IMR-90 (cell line): ENCODE measurements at regions not wholly inside any gene's neighbourhood (a gene's known extent, or its start where the extent isn't known, plus 50 kb on each side); places are given as distances from the start of the nearest gene placed in this dataset.

Experiments used
- ATAC-seq: fragments of 200-7000 bp; cut with Tn5 transposase; 2 replicates; pipeline ENCODE4 v1.9.1; 2020; ENCODE audit warnings: low read depth, mild to moderate bottlenecking, moderate library complexity
- BruUV-seq: library from RNA; stranded (reverse); fragments of 400-500 nt; replicated peaks from 2 replicates; lab custom pipeline; 2021; lab: Mats Ljungman, UMichigan
- CTCF ChIA-PET: fragments of 300-600 bp; formaldehyde crosslinking; extraction: SDS; loops from one replicate; lab custom pipeline; 2021; ENCODE audit warnings: antibody characterized with exemption; lab: Yijun Ruan, JAX
- POLR2A ChIA-PET: fragments of 300-600 bp; sonication (Branson Sonifier 250); formaldehyde crosslinking; loops from one replicate; lab custom pipeline; 2022; ENCODE audit warnings: antibody characterized with exemption; ENCODE audit not compliant: unreplicated experiment; lab: Charles Lee
- DNase-seq: peaks from one replicate; pipeline ENCODE4 v3.0.0; 2013
- H2AFZ ChIP-seq: replicated peaks from 2 replicates; pipeline ENCODE3; 2013; ENCODE audit warnings: low read length, mild to moderate bottlenecking; ENCODE audit not compliant: poor library complexity
- H2AK5ac ChIP-seq: 2 replicates; pipeline ENCODE4 v1.6.1; 2013; ENCODE audit warnings: low read depth, low read length, inconsistent platforms
- H2AK9ac ChIP-seq: replicated peaks from 2 replicates; pipeline ENCODE3; 2013; ENCODE audit warnings: mild to moderate bottlenecking, low read depth, low read length, moderate library complexity; ENCODE audit not compliant: poor library complexity
- H2BK120ac ChIP-seq: 2 replicates; pipeline ENCODE4 v1.6.1; 2013; ENCODE audit warnings: low read depth, low read length, inconsistent platforms
- H2BK15ac ChIP-seq: 3 replicates; pipeline ENCODE4 v1.6.1; 2013; ENCODE audit warnings: low read depth, low read length, inconsistent platforms
- H2BK20ac ChIP-seq: 2 replicates; pipeline ENCODE4 v1.6.1; 2013; ENCODE audit warnings: low read depth, mild to moderate bottlenecking, inconsistent platforms, low read length, moderate library complexity
- H2BK5ac ChIP-seq: 2 replicates; pipeline ENCODE4 v1.6.1; 2013; ENCODE audit warnings: mild to moderate bottlenecking, low read depth, low read length, inconsistent platforms; ENCODE audit not compliant: poor library complexity, severe bottlenecking
- H3K14ac ChIP-seq: replicated peaks from 2 replicates; pipeline ENCODE4 v1.6.1; 2013; ENCODE audit warnings: low read depth, low read length, inconsistent platforms
- H3K18ac ChIP-seq: 2 replicates; pipeline ENCODE4 v1.6.1; 2013; ENCODE audit warnings: low read depth, low read length, control low read depth
- H3K23ac ChIP-seq: 2 replicates; pipeline ENCODE4 v1.6.1; 2013; ENCODE audit warnings: low read depth, low read length, inconsistent platforms
- H3K27ac ChIP-seq: 2 replicates; pipeline ENCODE4 v1.5.1; 2013; ENCODE audit warnings: mild to moderate bottlenecking, control low read depth, low read length; ENCODE audit not compliant: insufficient read depth
- H3K27me3 ChIP-seq: 2 replicates; pipeline ENCODE4 v1.6.1; 2013; ENCODE audit warnings: low read length; ENCODE audit not compliant: control insufficient read depth, insufficient read depth
- H3K36me3 ChIP-seq: 2 replicates; pipeline ENCODE4 v1.6.1; 2013; ENCODE audit warnings: low read length, mixed read lengths; ENCODE audit not compliant: control insufficient read depth, insufficient read depth
- H3K4ac ChIP-seq: 2 replicates; pipeline ENCODE4 v1.6.1; 2013; ENCODE audit warnings: low read depth, low read length, inconsistent platforms
- H3K4me1 ChIP-seq: 2 replicates; pipeline ENCODE4 v1.6.1; 2013; ENCODE audit warnings: low read length, mixed read lengths; ENCODE audit not compliant: control insufficient read depth, insufficient read depth
- H3K4me2 ChIP-seq: 2 replicates; pipeline ENCODE4 v1.6.1; 2013; ENCODE audit warnings: low read depth, mild to moderate bottlenecking, control low read depth, low read length, moderate library complexity
- H3K4me3 ChIP-seq: 2 replicates; pipeline ENCODE4 v1.5.1; 2013; ENCODE audit warnings: low read depth, mild to moderate bottlenecking, control low read depth, low read length, moderate library complexity; ENCODE audit not compliant: insufficient read depth
- H3K56ac ChIP-seq: 2 replicates; pipeline ENCODE4 v1.6.1; 2013; ENCODE audit warnings: low read length, inconsistent platforms; ENCODE audit not compliant: insufficient read depth; ENCODE audit errors: extremely low read depth
- H3K79me1 ChIP-seq, 2 experiments: 2 replicates each; pipeline ENCODE4 v1.6.1; 2013; ENCODE audit warnings: low read length in 2 of 2, inconsistent platforms in 1 of 2, low read depth in 1 of 2
- H3K9ac ChIP-seq: 2 replicates; pipeline ENCODE4 v1.6.1; 2013; ENCODE audit warnings: low read depth, low read length, control low read depth
- H3K9me1 ChIP-seq: 2 replicates; pipeline ENCODE4 v1.6.1; 2013; ENCODE audit warnings: low read length, inconsistent platforms; ENCODE audit not compliant: insufficient read depth
- H3K9me3 ChIP-seq: 2 replicates; pipeline ENCODE4 v1.6.1; 2013; ENCODE audit warnings: low read length; ENCODE audit not compliant: control insufficient read depth, insufficient read depth
- H4K20me1 ChIP-seq: 2 replicates; pipeline ENCODE4 v1.6.1; 2013; ENCODE audit warnings: low read length, inconsistent platforms; ENCODE audit not compliant: insufficient read depth
- H4K5ac ChIP-seq: 2 replicates; pipeline ENCODE4 v1.6.1; 2013; ENCODE audit warnings: mild to moderate bottlenecking, low read depth, low read length, control low read depth
- H4K8ac ChIP-seq, 2 experiments: 2 replicates each; pipeline ENCODE4 v1.6.1; 2013; ENCODE audit warnings: low read depth in 2 of 2, low read length in 2 of 2, control low read depth in 1 of 2, inconsistent platforms in 1 of 2
- H4K91ac ChIP-seq: 2 replicates; pipeline ENCODE4 v1.6.1; 2013; ENCODE audit warnings: low read depth, low read length, inconsistent platforms; ENCODE audit not compliant: insufficient read depth
- BHLHE40 ChIP-seq: fragments of 150-350 bp; IDR thresholded peaks from 2 replicates; pipeline ENCODE4 v1.6.1; 2016; ENCODE audit warnings: mild to moderate bottlenecking, low read depth, low read length
- CHD1 ChIP-seq: IDR thresholded peaks from 2 replicates; pipeline ENCODE4 v1.6.1; 2012; ENCODE audit warnings: low read depth, low read length, improper control_type of control experiment
- MAFK ChIP-seq: IDR thresholded peaks from 2 replicates; pipeline ENCODE4 v1.6.1; 2012; ENCODE audit warnings: low read depth, low read length, improper control_type of control experiment
- MAZ ChIP-seq: IDR thresholded peaks from 2 replicates; pipeline ENCODE4 v1.6.1; 2012; ENCODE audit warnings: low read depth, mild to moderate bottlenecking, low read length, improper control_type of control experiment, moderate library complexity, borderline replicate concordance
- MXI1 ChIP-seq: IDR thresholded peaks from 2 replicates; pipeline ENCODE4 v1.6.1; 2012; ENCODE audit warnings: low read depth, mild to moderate bottlenecking, low read length, moderate library complexity, borderline replicate concordance
- POLR2A ChIP-seq: IDR thresholded peaks from 2 replicates; pipeline ENCODE4 v1.6.1; 2012; ENCODE audit warnings: mild to moderate bottlenecking, low read depth, low read length
- SMC3 ChIP-seq: fragments of 150-350 bp; IDR thresholded peaks from 2 replicates; pipeline ENCODE4 v1.6.1; 2016; ENCODE audit warnings: low read depth, mild to moderate bottlenecking, antibody characterized with exemption, low read length, moderate library complexity
- WGBS, 2 experiments: methylation state at CpG; one replicate each; pipeline versions ENCODE4 v1.1.5 to v1.1.7; 2013; ENCODE audit warnings: missing lambda C conversion rate in 2 of 2; ENCODE audit not compliant: insufficient read length in 1 of 2; ENCODE audit errors: extremely low coverage in 2 of 2; 5-methylcytosine and 5-hydroxymethylcytosine counted together
- dilution Hi-C: fragments of 300-500 bp; cut with HindIII; formaldehyde crosslinking; loops from one replicate; pipeline ENCODE4 v1.14.3; 2018; ENCODE audit warnings: low sequenced_read_pairs; ENCODE audit not compliant: unreplicated experiment
- in situ Hi-C: fragments of 300-500 bp; cut with MboI; formaldehyde crosslinking; loops from 3 replicates; pipeline ENCODE4 v1.14.3; 2019; ENCODE audit warnings: low sequenced_read_pairs, inconsistent platforms, mixed read lengths
- intact Hi-C: fragments of 100-400 bp; cut with micrococcal nuclease; formaldehyde crosslinking; loops from 2 replicates; pipeline ENCODE4 v1.10.0; 2022
- TF ChIP-seq, protein P1 (sequence below): fragments of 150-350 bp; IDR thresholded peaks from 2 replicates; pipeline ENCODE4 v1.6.1; 2016; ENCODE audit warnings: low read depth, mild to moderate bottlenecking, low read length, moderate library complexity, borderline replicate concordance
- TF ChIP-seq, protein P2 (sequence below): fragments of 150-350 bp; IDR thresholded peaks from 2 replicates; pipeline ENCODE4 v1.6.1; 2017; ENCODE audit warnings: mild to moderate bottlenecking, antibody characterized with exemption, low read length, low read depth
- TF ChIP-seq, protein P3 (sequence below): conservative IDR thresholded peaks from 2 replicates; pipeline ENCODE4 v1.5.1; 2012; ENCODE audit warnings: mild to moderate bottlenecking, low read depth, low read length, improper control_type of control experiment

DNA sequence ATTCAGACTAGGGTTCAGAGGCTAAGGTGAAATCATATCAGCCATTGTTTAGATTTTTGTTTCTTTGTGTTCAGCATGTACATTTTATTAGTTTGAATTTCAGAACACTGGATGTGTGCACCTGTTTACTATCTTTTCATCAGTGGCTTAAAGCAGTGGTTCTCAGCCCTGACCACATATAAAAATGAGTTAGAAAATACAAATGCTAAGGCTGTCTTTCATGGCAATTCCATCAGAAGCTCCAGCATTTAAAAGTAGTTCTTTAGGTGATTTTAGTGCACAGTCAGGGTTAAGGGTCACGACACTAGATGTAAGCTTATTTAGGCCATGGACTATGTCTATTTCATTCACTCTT, 213.5 kb downstream of the NECTIN3 start:
- ChIA-PET CTCF (no interaction called here), POLR2A (no interaction called here)
- ATAC-seq (no peak), DNase-seq (no peak)
- no TSS peak for BruUV-seq
- H3K36me3 ChIP-seq, result no peaks in the 10 kb centered on the region
- no peaks in the 10 kb centered on the region for H3K79me1 ChIP-seq
- no peak overlapping the region for H4K5ac ChIP-seq
- no peak overlapping the region for H2BK120ac ChIP-seq
- H3K23ac ChIP-seq, result no peak overlapping the region
- H3K9me1 ChIP-seq, result no peaks in the 10 kb centered on the region
- H3K14ac ChIP-seq, result no peak overlapping the region
- H3K4me1 ChIP-seq, result no peaks in the 10 kb centered on the region
- H2BK20ac ChIP-seq, result no peak overlapping the region
- H4K91ac ChIP-seq, result no peak overlapping the region
- H2BK15ac ChIP-seq, result no peak overlapping the region
- in situ Hi-C loops (no loop called here), dilution Hi-C loops (no loop called here), intact Hi-C loops (no loop called here)
- H3K4ac ChIP-seq, result no peak overlapping the region
- H2AFZ ChIP-seq, result no peak overlapping the region
- no peak overlapping the region for H3K4me3 ChIP-seq
- no peak overlapping the region for H4K8ac ChIP-seq
- H2AK5ac ChIP-seq, result no peak overlapping the region
- no peaks in the 10 kb centered on the region for H4K20me1 ChIP-seq
- H3K27me3 ChIP-seq, result peaks cover 5% of the 10 kb centered on the region
- no CpG with 5 or more reads among the region's 1 CpG for WGBS, 2 experiments
- H3K9ac ChIP-seq, result no peak overlapping the region
- H2BK5ac ChIP-seq, result no peak overlapping the region
- H3K9me3 ChIP-seq, result no peaks in the 10 kb centered on the region
- no peak overlapping the region for H3K18ac ChIP-seq
- no peak for TF ChIP-seq POLR2A
- TF ChIP-seq, protein P1, sequence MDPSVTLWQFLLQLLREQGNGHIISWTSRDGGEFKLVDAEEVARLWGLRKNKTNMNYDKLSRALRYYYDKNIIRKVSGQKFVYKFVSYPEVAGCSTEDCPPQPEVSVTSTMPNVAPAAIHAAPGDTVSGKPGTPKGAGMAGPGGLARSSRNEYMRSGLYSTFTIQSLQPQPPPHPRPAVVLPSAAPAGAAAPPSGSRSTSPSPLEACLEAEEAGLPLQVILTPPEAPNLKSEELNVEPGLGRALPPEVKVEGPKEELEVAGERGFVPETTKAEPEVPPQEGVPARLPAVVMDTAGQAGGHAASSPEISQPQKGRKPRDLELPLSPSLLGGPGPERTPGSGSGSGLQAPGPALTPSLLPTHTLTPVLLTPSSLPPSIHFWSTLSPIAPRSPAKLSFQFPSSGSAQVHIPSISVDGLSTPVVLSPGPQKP, result no peak
- TF ChIP-seq, protein P2, sequence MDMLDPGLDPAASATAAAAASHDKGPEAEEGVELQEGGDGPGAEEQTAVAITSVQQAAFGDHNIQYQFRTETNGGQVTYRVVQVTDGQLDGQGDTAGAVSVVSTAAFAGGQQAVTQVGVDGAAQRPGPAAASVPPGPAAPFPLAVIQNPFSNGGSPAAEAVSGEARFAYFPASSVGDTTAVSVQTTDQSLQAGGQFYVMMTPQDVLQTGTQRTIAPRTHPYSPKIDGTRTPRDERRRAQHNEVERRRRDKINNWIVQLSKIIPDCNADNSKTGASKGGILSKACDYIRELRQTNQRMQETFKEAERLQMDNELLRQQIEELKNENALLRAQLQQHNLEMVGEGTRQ, result no peak
- TF ChIP-seq MAFK, result no peak
- TF ChIP-seq SMC3, result no peak
- TF ChIP-seq CHD1, result no peak
- TF ChIP-seq BHLHE40, result no peak
- TF ChIP-seq MAZ, result no peak
- TF ChIP-seq, protein P3, sequence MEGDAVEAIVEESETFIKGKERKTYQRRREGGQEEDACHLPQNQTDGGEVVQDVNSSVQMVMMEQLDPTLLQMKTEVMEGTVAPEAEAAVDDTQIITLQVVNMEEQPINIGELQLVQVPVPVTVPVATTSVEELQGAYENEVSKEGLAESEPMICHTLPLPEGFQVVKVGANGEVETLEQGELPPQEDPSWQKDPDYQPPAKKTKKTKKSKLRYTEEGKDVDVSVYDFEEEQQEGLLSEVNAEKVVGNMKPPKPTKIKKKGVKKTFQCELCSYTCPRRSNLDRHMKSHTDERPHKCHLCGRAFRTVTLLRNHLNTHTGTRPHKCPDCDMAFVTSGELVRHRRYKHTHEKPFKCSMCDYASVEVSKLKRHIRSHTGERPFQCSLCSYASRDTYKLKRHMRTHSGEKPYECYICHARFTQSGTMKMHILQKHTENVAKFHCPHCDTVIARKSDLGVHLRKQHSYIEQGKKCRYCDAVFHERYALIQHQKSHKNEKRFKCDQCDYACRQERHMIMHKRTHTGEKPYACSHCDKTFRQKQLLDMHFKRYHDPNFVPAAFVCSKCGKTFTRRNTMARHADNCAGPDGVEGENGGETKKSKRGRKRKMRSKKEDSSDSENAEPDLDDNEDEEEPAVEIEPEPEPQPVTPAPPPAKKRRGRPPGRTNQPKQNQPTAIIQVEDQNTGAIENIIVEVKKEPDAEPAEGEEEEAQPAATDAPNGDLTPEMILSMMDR, result no peak
- no peak for TF ChIP-seq MXI1
- H2AK9ac ChIP-seq, result no peak overlapping the region
- no peak overlapping the region for H3K4me2 ChIP-seq
- H3K27ac ChIP-seq, result no peak overlapping the region
- H3K56ac ChIP-seq, result no peak overlapping the region
